HepG2 (cell line): ENCODE measurements at regions not wholly inside any gene's neighbourhood (a gene's known extent, or its start where the extent isn't known, plus 50 kb on each side); places are given as distances from the start of the nearest gene placed in this dataset.
A peak's percentile ranks its signal among the peaks of the same experiment; 100 is the strongest.
"Not testable (repeated sequence)": the region's sequence is repeated elsewhere in the genome, so short reads cannot be mapped to it uniquely, and the experiment has no call there.

Source experiments
- ATAC-seq: fragments of 200-7000 bp; cut with Tn5 transposase; 3 replicates; pipeline ENCODE4 v1.9.1; 2020; ENCODE audit warnings: mild to moderate bottlenecking, moderate library complexity
- BruUV-seq: library from RNA; stranded (reverse); fragments of 400-500 nt; replicated peaks from 2 replicates; lab custom pipeline; 2021; lab: Mats Ljungman, UMichigan
- CTCF ChIA-PET: fragments of 300-600 bp; formaldehyde crosslinking; extraction: SDS; loops from one replicate; lab custom pipeline; 2021; ENCODE audit warnings: low total read pairs, inconsistent platforms, low intra/inter-chr PET ratio; lab: Yijun Ruan, JAX
- POLR2A ChIA-PET: fragments of 350-600 bp; sonication (Branson Sonifier 250); formaldehyde crosslinking; loops from one replicate; lab custom pipeline; 2020; ENCODE audit warnings: antibody characterized with exemption, inconsistent platforms; lab: Yijun Ruan, JAX
- DNase-seq: peaks from one replicate; pipeline ENCODE4 v3.0.0-alpha.2; 2015; ENCODE audit warnings: low spot score
- FAIRE-seq: peaks from 3 replicates; lab custom pipeline; 2011; peaks lifted over from hg19 to GRCh38; lab: Jason Lieb, UNC
- H2AFZ ChIP-seq: one replicate; pipeline ENCODE4 v1.6.1; 2011; ENCODE audit warnings: low read length, inconsistent platforms
- H3K27ac ChIP-seq: fragments of 300-600 bp; 3 replicates; pipeline ENCODE4 v1.8.0; 2011; ENCODE audit warnings: mixed run types, mild to moderate bottlenecking, mixed read lengths, low read length, inconsistent platforms; ENCODE audit not compliant: insufficient read depth; ENCODE audit errors: extremely low read length
- H3K27me3 ChIP-seq, 2 experiments: fragments of 200-600 bp in 1 of 2; 2 replicates in 1 of 2; 3 replicates in 1 of 2; pipeline versions ENCODE4 v1.6.0 to v1.8.0; 2011; ENCODE audit warnings: low read length in 2 of 2, mild to moderate bottlenecking in 2 of 2, moderate library complexity in 2 of 2, inconsistent platforms in 1 of 2; ENCODE audit not compliant: insufficient read depth in 2 of 2, control insufficient read depth in 1 of 2
- H3K36me3 ChIP-seq, 2 experiments: fragments of 200-600 bp in 1 of 2; replicated peaks in 1 of 2; 2 replicates in 1 of 2; 3 replicates in 1 of 2; pipeline versions ENCODE4 v1.5.1 to v1.8.0; 2011; ENCODE audit warnings: low read length in 2 of 2, inconsistent platforms in 1 of 2; ENCODE audit not compliant: insufficient read depth in 2 of 2, control insufficient read depth in 1 of 2
- H3K4me1 ChIP-seq: 2 replicates; pipeline ENCODE4 v1.5.1; 2012; ENCODE audit warnings: low read length, inconsistent platforms; ENCODE audit not compliant: insufficient read depth
- H3K4me2 ChIP-seq: 2 replicates; pipeline ENCODE4 v1.6.0; 2011; ENCODE audit warnings: low read depth, low read length, inconsistent platforms
- H3K4me3 ChIP-seq, 3 experiments: fragments of 200-600 bp in 1 of 3; sonication (generic), shearing (Covaris generic) in 1 of 3; replicated peaks in 1 of 3; 2 replicates each; pipeline ENCODE4 v1.5.1; 2011 to 2016; ENCODE audit warnings: low read length in 3 of 3, inconsistent platforms in 2 of 3, low read depth in 2 of 3, mild to moderate bottlenecking in 2 of 3, control low read depth in 1 of 3, mixed read lengths in 1 of 3; ENCODE audit not compliant: insufficient read depth in 1 of 3
- H3K79me2 ChIP-seq: one replicate; pipeline ENCODE4 v1.6.1; 2011; ENCODE audit warnings: low read length, inconsistent platforms; ENCODE audit not compliant: insufficient read depth
- H3K9ac ChIP-seq: 2 replicates; pipeline ENCODE4 v1.6.0; 2011; ENCODE audit warnings: mild to moderate bottlenecking, low read depth, low read length, inconsistent platforms; ENCODE audit not compliant: insufficient read depth
- H3K9me3 ChIP-seq: 2 replicates; pipeline ENCODE4 v1.5.1; 2012; ENCODE audit warnings: mild to moderate bottlenecking, low read length
- H4K20me1 ChIP-seq: 2 replicates; pipeline ENCODE4 v1.6.0; 2011; ENCODE audit warnings: inconsistent platforms, mild to moderate bottlenecking, low read length, moderate library complexity; ENCODE audit not compliant: insufficient read depth
- ELF3 ChIP-seq: IDR thresholded peaks from 2 replicates; pipeline ENCODE4 v1.6.1; 2016; ENCODE audit warnings: missing genetic modification reagents, missing compliant biosample characterization
- ISX ChIP-seq: sonication (generic); formaldehyde crosslinking; conservative IDR thresholded peaks from 2 replicates; pipeline ENCODE4 v1.5.0; 2020; ENCODE audit warnings: missing genetic modification reagents
- KLF13 ChIP-seq: sonication (generic); formaldehyde crosslinking; IDR thresholded peaks from 2 replicates; pipeline ENCODE4 v1.4.0; 2020; ENCODE audit warnings: mild to moderate bottlenecking, missing genetic modification reagents
- MTA3 ChIP-seq: sonication (generic); formaldehyde crosslinking; IDR thresholded peaks from 2 replicates; pipeline ENCODE4 v1.4.0; 2020; ENCODE audit warnings: missing genetic modification reagents
- POGK ChIP-seq: sonication (generic); formaldehyde crosslinking; conservative IDR thresholded peaks from 2 replicates; pipeline ENCODE4 v1.8.0; 2022; ENCODE audit warnings: mild to moderate bottlenecking, moderate library complexity, missing genetic modification reagents
- SOX5 ChIP-seq: IDR thresholded peaks from 2 replicates; pipeline ENCODE4 v1.6.1; 2016; ENCODE audit warnings: borderline replicate concordance
- ZNF205 ChIP-seq: IDR thresholded peaks from 2 replicates; pipeline ENCODE4 v1.6.1; 2018; ENCODE audit warnings: missing biosample characterization, missing genetic modification reagents
- ZNF609 ChIP-seq: sonication (generic); formaldehyde crosslinking; IDR thresholded peaks from 2 replicates; pipeline ENCODE4 v1.4.0; 2020; ENCODE audit warnings: mild to moderate bottlenecking, missing genetic modification reagents, borderline replicate concordance
- WGBS: methylation state at CpG from one replicate; pipeline ENCODE4 v1.1.6; 2017; ENCODE audit warnings: low lambda C conversion rate; 5-methylcytosine and 5-hydroxymethylcytosine counted together
- in situ Hi-C: cut with HindIII; loops from 2 replicates; pipeline ENCODE4 v1.10.0; 2017; ENCODE audit warnings: low pct_unique_long_range_greater_than_20kb; ENCODE audit not compliant: extremely low pct_ligation_motif_present
- intact Hi-C: fragments of 100-400 bp; cut with micrococcal nuclease; formaldehyde crosslinking; loops from one replicate; pipeline ENCODE4 v1.10.0; 2022; ENCODE audit not compliant: unreplicated experiment

GRCh38 chr3:148518520-148518919 is 179.2 kb upstream of the AGTR1 start:
- H3K9ac ChIP-seq: no peak overlapping the region
- no peaks in the 10 kb centered on the region for H3K9me3 ChIP-seq
- TF ChIP-seq ZNF205 (CRISPR knock-in tag) (no peak), ZNF609 (CRISPR knock-in tag) (no peak), ELF3 (CRISPR knock-in tag) (no peak), KLF13 (CRISPR knock-in tag) (no peak), SOX5 (no peak), POGK (no peak), ISX (no peak), MTA3 (no peak)
- H3K36me3 ChIP-seq: no peaks in the 10 kb centered on the region
- no peaks in the 10 kb centered on the region for H3K4me1 ChIP-seq
- no peaks in the 10 kb centered on the region for H3K27me3 ChIP-seq
- no TSS peak for BruUV-seq
- in situ Hi-C loops: no loop called here
- CTCF ChIA-PET: no interaction called here
- DNase-seq (no peak), ATAC-seq (0 out of 3 replicates have a peak, but pooled peaks have one; percentile 31), FAIRE-seq (no peak)
- H4K20me1 ChIP-seq: no peaks in the 10 kb centered on the region
- H3K27ac ChIP-seq: no peak overlapping the region
- peak overlapping the region; percentile 21; the same call in 1 of the 2 replicates for H3K4me2 ChIP-seq
- intact Hi-C loops: no loop called here
- POLR2A ChIA-PET: no interaction called here
- H3K4me3 ChIP-seq: no peak overlapping the region
- no peaks in the 10 kb centered on the region for H3K79me2 ChIP-seq
- peak overlapping the region; percentile 78 for H2AFZ ChIP-seq

- H3K27ac ChIP-seq, CTCF ChIA-PET, H3K9me3 ChIP-seq, in situ Hi-C loops, ATAC-seq, POLR2A ChIA-PET, H3K4me1 ChIP-seq, DNase-seq, H3K79me2 ChIP-seq, H3K9ac ChIP-seq, H2AFZ ChIP-seq, intact Hi-C loops, H4K20me1 ChIP-seq, FAIRE-seq, BruUV-seq, H3K36me3 ChIP-seq, H3K27me3 ChIP-seq, H3K4me2 ChIP-seq, H3K4me3 ChIP-seq: not testable (repeated sequence)
- 74% methylated on average over 13 of the region's 13 CpGs for WGBS
Observed at GRCh38 chr3:148525621-148526020, 172.1 kb upstream of the AGTR1 start.
